ENCODE measurements at regions not wholly inside any gene's neighbourhood (a gene's known extent, or its start where the extent isn't known, plus 50 kb on each side); places are given as distances from the start of the nearest gene placed in this dataset.

DNA sequence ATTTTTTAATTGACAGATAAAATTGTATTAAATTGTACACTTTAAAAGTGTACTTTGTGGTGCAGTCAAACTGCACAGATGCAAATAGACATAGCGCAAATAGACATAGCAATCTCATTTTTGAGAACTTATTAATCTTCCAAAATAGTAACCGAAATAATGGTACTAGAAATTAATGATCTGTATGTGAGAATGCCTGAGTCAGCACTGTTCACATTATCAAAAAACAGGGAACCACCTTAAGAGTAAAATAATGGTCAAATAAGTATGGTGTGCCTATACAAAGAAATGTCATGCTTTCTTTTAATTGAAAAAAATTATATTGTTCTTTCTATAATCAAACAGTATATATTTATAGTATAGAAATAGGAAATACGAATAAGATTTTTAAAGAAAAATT is 461.9 kb downstream of the EFNA5 start:
- TF ChIP-seq, protein P1, sequence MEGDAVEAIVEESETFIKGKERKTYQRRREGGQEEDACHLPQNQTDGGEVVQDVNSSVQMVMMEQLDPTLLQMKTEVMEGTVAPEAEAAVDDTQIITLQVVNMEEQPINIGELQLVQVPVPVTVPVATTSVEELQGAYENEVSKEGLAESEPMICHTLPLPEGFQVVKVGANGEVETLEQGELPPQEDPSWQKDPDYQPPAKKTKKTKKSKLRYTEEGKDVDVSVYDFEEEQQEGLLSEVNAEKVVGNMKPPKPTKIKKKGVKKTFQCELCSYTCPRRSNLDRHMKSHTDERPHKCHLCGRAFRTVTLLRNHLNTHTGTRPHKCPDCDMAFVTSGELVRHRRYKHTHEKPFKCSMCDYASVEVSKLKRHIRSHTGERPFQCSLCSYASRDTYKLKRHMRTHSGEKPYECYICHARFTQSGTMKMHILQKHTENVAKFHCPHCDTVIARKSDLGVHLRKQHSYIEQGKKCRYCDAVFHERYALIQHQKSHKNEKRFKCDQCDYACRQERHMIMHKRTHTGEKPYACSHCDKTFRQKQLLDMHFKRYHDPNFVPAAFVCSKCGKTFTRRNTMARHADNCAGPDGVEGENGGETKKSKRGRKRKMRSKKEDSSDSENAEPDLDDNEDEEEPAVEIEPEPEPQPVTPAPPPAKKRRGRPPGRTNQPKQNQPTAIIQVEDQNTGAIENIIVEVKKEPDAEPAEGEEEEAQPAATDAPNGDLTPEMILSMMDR (IDR thresholded peaks at IDR 0.05), result no peak
- no peak for TF ChIP-seq EZH2phosphoT487 (IDR thresholded peaks at IDR 0.05; ENCODE audit: borderline replicate concordance, low read depth)
- TF ChIP-seq USF2 (IDR thresholded peaks at IDR 0.05; ENCODE audit: borderline replicate concordance, low read depth, low read length), result no peak
- TF ChIP-seq RAD21 (IDR thresholded peaks at IDR 0.05; ENCODE audit: low read length), result no peak
- TF ChIP-seq MEF2A (IDR thresholded peaks at IDR 0.05; ENCODE audit: borderline replicate concordance, low read depth), result no peak
- no peak for TF ChIP-seq EP300 (IDR thresholded peaks at IDR 0.05; ENCODE audit: borderline replicate concordance in 1 of 2, low read depth in 1 of 2, low read length in 1 of 2)
- TF ChIP-seq TCF12 (IDR thresholded peaks at IDR 0.05), result no peak
- TF ChIP-seq, protein P2, sequence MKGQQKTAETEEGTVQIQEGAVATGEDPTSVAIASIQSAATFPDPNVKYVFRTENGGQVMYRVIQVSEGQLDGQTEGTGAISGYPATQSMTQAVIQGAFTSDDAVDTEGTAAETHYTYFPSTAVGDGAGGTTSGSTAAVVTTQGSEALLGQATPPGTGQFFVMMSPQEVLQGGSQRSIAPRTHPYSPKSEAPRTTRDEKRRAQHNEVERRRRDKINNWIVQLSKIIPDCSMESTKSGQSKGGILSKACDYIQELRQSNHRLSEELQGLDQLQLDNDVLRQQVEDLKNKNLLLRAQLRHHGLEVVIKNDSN (IDR thresholded peaks at IDR 0.05; ENCODE audit: borderline replicate concordance, low read depth), result no peak
- TF ChIP-seq POLR2AphosphoS5 (IDR thresholded peaks at IDR 0.05; ENCODE audit: low read depth, low read length), result no peak
- no peak for TF ChIP-seq RXRA (IDR thresholded peaks at IDR 0.05; ENCODE audit: borderline replicate concordance, low read depth)
- TF ChIP-seq TEAD4 (IDR thresholded peaks at IDR 0.05; ENCODE audit: borderline replicate concordance, insufficient read depth), result no peak
- no peak for TF ChIP-seq YY1 (IDR thresholded peaks at IDR 0.05; ENCODE audit: low read depth)
- no peak for TF ChIP-seq MAX (IDR thresholded peaks at IDR 0.05; ENCODE audit: low read depth)
